Parathyroid adenoma (tissue), 2 donors: ENCODE measurements at regions not wholly inside any gene's neighbourhood (a gene's known extent, or its start where the extent isn't known, plus 50 kb on each side); places are given as distances from the start of the nearest gene placed in this dataset.

Experiments
- H2AFZ ChIP-seq: fragments of 300-600 bp; sonication (generic); one replicate; pipeline ENCODE4 v1.7.0; 2017; ENCODE audit warnings: antibody characterized with exemption, mild to moderate bottlenecking
- H3K27ac ChIP-seq: fragments of 300-600 bp; sonication (generic); one replicate; pipeline ENCODE4 v1.7.0; 2017
- H3K27me3 ChIP-seq: fragments of 300-600 bp; sonication (generic); one replicate; pipeline ENCODE4 v1.7.0; 2017; ENCODE audit warnings: low read length; ENCODE audit not compliant: control insufficient read depth, insufficient read depth
- H3K36me3 ChIP-seq: fragments of 300-600 bp; sonication (generic); one replicate; pipeline ENCODE4 v1.7.0; 2017; ENCODE audit warnings: low read length; ENCODE audit not compliant: control insufficient read depth, insufficient read depth
- H3K4me1 ChIP-seq: fragments of 300-600 bp; sonication (generic); one replicate; pipeline ENCODE4 v1.7.0; 2017; ENCODE audit warnings: control low read depth
- H3K4me2 ChIP-seq: fragments of 300-600 bp; sonication (generic); one replicate; pipeline ENCODE4 v1.7.0; 2017; ENCODE audit warnings: low read length
- H3K4me3 ChIP-seq: fragments of 300-600 bp; sonication (generic); one replicate; pipeline ENCODE4 v1.7.0; 2017; ENCODE audit warnings: low read depth, low read length
- H3K79me2 ChIP-seq: fragments of 300-600 bp; sonication (generic); one replicate; pipeline ENCODE4 v1.7.0; 2017; ENCODE audit warnings: control low read depth
- H3K9ac ChIP-seq: fragments of 300-600 bp; sonication (generic); one replicate; pipeline ENCODE4 v1.7.0; 2017; ENCODE audit warnings: mild to moderate bottlenecking
- H3K9me3 ChIP-seq: fragments of 300-600 bp; sonication (generic); one replicate; pipeline ENCODE4 v1.7.0; 2017; ENCODE audit warnings: low read length; ENCODE audit not compliant: control insufficient read depth
- CTCF ChIP-seq: fragments of 300-600 bp; sonication (generic); IDR thresholded peaks from one replicate; pipeline ENCODE4 v1.7.0; 2017; ENCODE audit warnings: antibody characterized with exemption, mild to moderate bottlenecking
- donor health status: primary hyperparathyroidism.

GRCh38 chr18:24627644-24628315 lies 167.3 kb downstream of the HRH4 start:
- no peaks in the 10 kb centered on the region for H3K36me3 ChIP-seq
- no peak for TF ChIP-seq CTCF
- H3K27ac ChIP-seq = no peak overlapping the region
- no peak overlapping the region for H3K4me3 ChIP-seq
- H3K79me2 ChIP-seq = no peaks in the 10 kb centered on the region
- H3K27me3 ChIP-seq = no peaks in the 10 kb centered on the region
- H3K9ac ChIP-seq = no peak overlapping the region
- no peaks in the 10 kb centered on the region for H3K4me1 ChIP-seq
- no peak overlapping the region for H2AFZ ChIP-seq
- H3K4me2 ChIP-seq = no peak overlapping the region
- no peaks in the 10 kb centered on the region for H3K9me3 ChIP-seq

DNA sequence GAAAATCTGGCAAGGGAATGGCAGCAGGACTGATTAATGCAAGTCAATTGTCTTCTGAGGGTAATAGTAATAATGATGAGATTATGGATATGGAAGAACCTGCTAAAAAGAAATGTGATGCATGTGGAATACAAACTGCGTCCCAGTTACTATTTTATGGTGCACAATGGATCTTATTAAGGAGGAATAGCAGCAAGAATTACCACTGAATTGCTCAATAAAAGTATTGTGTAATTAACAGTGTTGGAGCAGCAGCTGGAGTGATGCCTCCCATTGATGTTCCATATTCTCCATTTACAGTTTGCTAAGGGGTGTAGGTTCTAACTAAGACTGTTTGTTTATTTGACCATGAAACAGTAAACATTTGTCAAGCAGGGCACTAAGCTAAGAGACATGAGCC lies 167.9 kb downstream of the HRH4 start:
- Histone ChIP-seq H3K27me3 (no peaks in the 10 kb centered on the region), H3K9me3 (no peaks in the 10 kb centered on the region), H3K79me2 (no peaks in the 10 kb centered on the region), H3K4me3 (no peak overlapping the region), H3K27ac (no peak overlapping the region), H2AFZ (no peak overlapping the region), H3K36me3 (no peaks in the 10 kb centered on the region), H3K4me2 (no peak overlapping the region), H3K4me1 (no peaks in the 10 kb centered on the region), H3K9ac (no peak overlapping the region)
- no peak for TF ChIP-seq CTCF

DNA sequence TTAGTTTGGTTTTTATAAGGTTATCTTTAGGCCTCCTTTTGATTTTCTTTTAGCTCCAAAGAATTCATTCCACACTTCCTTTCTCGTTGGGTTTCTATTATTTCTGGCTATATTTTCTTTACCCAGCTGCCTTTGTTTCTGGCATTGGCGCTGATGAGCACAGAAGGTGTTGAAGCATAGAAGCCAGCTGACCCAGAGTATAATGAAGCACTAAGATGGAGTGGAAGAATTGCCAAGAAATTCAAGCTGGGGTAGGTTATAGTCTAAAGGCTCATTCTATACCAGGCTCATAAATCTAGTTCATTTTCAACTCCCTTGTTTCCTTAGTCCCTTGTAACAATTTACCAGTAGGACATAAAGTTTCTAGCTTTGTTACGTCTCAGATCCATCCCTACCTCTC lies 169.5 kb downstream of the HRH4 start:
- no peak overlapping the region for H3K9ac ChIP-seq
- no peaks in the 10 kb centered on the region for H3K9me3 ChIP-seq
- H3K4me3 ChIP-seq = no peak overlapping the region
- TF ChIP-seq CTCF = no peak
- H3K27ac ChIP-seq = no peak overlapping the region
- H3K36me3 ChIP-seq = no peaks in the 10 kb centered on the region
- H3K4me1 ChIP-seq = no peaks in the 10 kb centered on the region
- H2AFZ ChIP-seq = no peak overlapping the region
- no peak overlapping the region for H3K4me2 ChIP-seq
- no peaks in the 10 kb centered on the region for H3K27me3 ChIP-seq
- no peaks in the 10 kb centered on the region for H3K79me2 ChIP-seq

DNA sequence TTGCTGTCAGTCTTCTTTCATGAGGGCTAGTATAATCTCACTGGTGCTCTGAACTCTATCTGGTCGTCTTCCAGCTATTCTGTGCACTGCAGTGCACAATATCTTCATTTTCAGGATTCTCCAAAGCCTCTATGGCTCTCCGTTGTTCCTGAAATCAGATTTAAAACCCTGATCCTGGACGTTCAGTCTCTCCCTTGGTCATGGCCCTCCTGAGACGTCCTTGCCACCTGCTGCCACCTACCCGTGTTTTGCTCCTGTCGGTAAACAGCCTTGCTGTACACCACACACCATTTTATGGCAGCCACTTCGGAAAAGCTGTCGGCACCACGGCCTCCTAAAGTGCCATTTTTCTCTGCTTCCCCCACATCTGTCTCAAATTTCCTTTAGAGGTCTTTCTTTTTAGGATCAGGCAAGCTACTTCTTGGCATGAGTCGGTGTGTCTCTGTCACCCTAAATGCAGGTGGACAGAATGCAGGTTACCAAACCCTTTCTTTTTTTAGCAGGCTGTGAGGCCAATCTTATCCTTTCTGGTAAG lies 170.0 kb downstream of the HRH4 start:
- Histone ChIP-seq H3K27ac (no peak overlapping the region), H3K4me2 (no peak overlapping the region), H3K9me3 (no peaks in the 10 kb centered on the region), H3K79me2 (no peaks in the 10 kb centered on the region), H3K27me3 (no peaks in the 10 kb centered on the region), H3K9ac (no peak overlapping the region), H2AFZ (no peak overlapping the region), H3K36me3 (no peaks in the 10 kb centered on the region), H3K4me3 (no peak overlapping the region), H3K4me1 (no peaks in the 10 kb centered on the region)
- TF ChIP-seq CTCF = no peak
